HepG2 (cell line): ENCODE measurements at regions not wholly inside any gene's neighbourhood (a gene's known extent, or its start where the extent isn't known, plus 50 kb on each side); places are given as distances from the start of the nearest gene placed in this dataset.

ENCODE experiments used
- ATAC-seq: fragments of 200-7000 bp; cut with Tn5 transposase; 3 replicates; pipeline ENCODE4 v1.9.1; 2020; ENCODE audit warnings: mild to moderate bottlenecking, moderate library complexity
- BruUV-seq: library from RNA; stranded (reverse); fragments of 400-500 nt; replicated peaks from 2 replicates; lab custom pipeline; 2021; lab: Mats Ljungman, UMichigan
- CTCF ChIA-PET: fragments of 300-600 bp; formaldehyde crosslinking; extraction: SDS; loops from one replicate; lab custom pipeline; 2021; ENCODE audit warnings: low total read pairs, inconsistent platforms, low intra/inter-chr PET ratio; lab: Yijun Ruan, JAX
- POLR2A ChIA-PET: fragments of 350-600 bp; sonication (Branson Sonifier 250); formaldehyde crosslinking; loops from one replicate; lab custom pipeline; 2020; ENCODE audit warnings: antibody characterized with exemption, inconsistent platforms; lab: Yijun Ruan, JAX
- DNase-seq: peaks from one replicate; pipeline ENCODE4 v3.0.0-alpha.2; 2015; ENCODE audit warnings: low spot score
- FAIRE-seq: peaks from 3 replicates; lab custom pipeline; 2011; peaks lifted over from hg19 to GRCh38; lab: Jason Lieb, UNC
- H2AFZ ChIP-seq: one replicate; pipeline ENCODE4 v1.6.1; 2011; ENCODE audit warnings: low read length, inconsistent platforms
- H3K27ac ChIP-seq: fragments of 300-600 bp; 3 replicates; pipeline ENCODE4 v1.8.0; 2011; ENCODE audit warnings: mixed run types, mild to moderate bottlenecking, mixed read lengths, low read length, inconsistent platforms; ENCODE audit not compliant: insufficient read depth; ENCODE audit errors: extremely low read length
- H3K27me3 ChIP-seq, 2 experiments: fragments of 200-600 bp in 1 of 2; 2 replicates in 1 of 2; 3 replicates in 1 of 2; pipeline versions ENCODE4 v1.6.0 to v1.8.0; 2011; ENCODE audit warnings: low read length in 2 of 2, mild to moderate bottlenecking in 2 of 2, moderate library complexity in 2 of 2, inconsistent platforms in 1 of 2; ENCODE audit not compliant: insufficient read depth in 2 of 2, control insufficient read depth in 1 of 2
- H3K36me3 ChIP-seq, 2 experiments: fragments of 200-600 bp in 1 of 2; replicated peaks in 1 of 2; 2 replicates in 1 of 2; 3 replicates in 1 of 2; pipeline versions ENCODE4 v1.5.1 to v1.8.0; 2011; ENCODE audit warnings: low read length in 2 of 2, inconsistent platforms in 1 of 2; ENCODE audit not compliant: insufficient read depth in 2 of 2, control insufficient read depth in 1 of 2
- H3K4me1 ChIP-seq: 2 replicates; pipeline ENCODE4 v1.5.1; 2012; ENCODE audit warnings: low read length, inconsistent platforms; ENCODE audit not compliant: insufficient read depth
- H3K4me2 ChIP-seq: 2 replicates; pipeline ENCODE4 v1.6.0; 2011; ENCODE audit warnings: low read depth, low read length, inconsistent platforms
- H3K4me3 ChIP-seq, 3 experiments: fragments of 200-600 bp in 1 of 3; sonication (generic), shearing (Covaris generic) in 1 of 3; replicated peaks in 1 of 3; 2 replicates each; pipeline ENCODE4 v1.5.1; 2011 to 2016; ENCODE audit warnings: low read length in 3 of 3, inconsistent platforms in 2 of 3, low read depth in 2 of 3, mild to moderate bottlenecking in 2 of 3, control low read depth in 1 of 3, mixed read lengths in 1 of 3; ENCODE audit not compliant: insufficient read depth in 1 of 3
- H3K79me2 ChIP-seq: one replicate; pipeline ENCODE4 v1.6.1; 2011; ENCODE audit warnings: low read length, inconsistent platforms; ENCODE audit not compliant: insufficient read depth
- H3K9ac ChIP-seq: 2 replicates; pipeline ENCODE4 v1.6.0; 2011; ENCODE audit warnings: mild to moderate bottlenecking, low read depth, low read length, inconsistent platforms; ENCODE audit not compliant: insufficient read depth
- H3K9me3 ChIP-seq: 2 replicates; pipeline ENCODE4 v1.5.1; 2012; ENCODE audit warnings: mild to moderate bottlenecking, low read length
- H4K20me1 ChIP-seq: 2 replicates; pipeline ENCODE4 v1.6.0; 2011; ENCODE audit warnings: inconsistent platforms, mild to moderate bottlenecking, low read length, moderate library complexity; ENCODE audit not compliant: insufficient read depth
- AFF4 ChIP-seq: sonication (generic); formaldehyde crosslinking; IDR thresholded peaks from 2 replicates; pipeline ENCODE4 v1.4.0; 2020; ENCODE audit warnings: missing genetic modification reagents
- GATA4 ChIP-seq: sonication (generic); IDR thresholded peaks from 2 replicates; pipeline ENCODE4 v1.6.1; 2016; ENCODE audit warnings: antibody characterized with exemption, low read depth, borderline replicate concordance
- HNRNPUL1 ChIP-seq: fragments of 200-400 bp; formaldehyde crosslinking; IDR thresholded peaks from 2 replicates; pipeline ENCODE4 v1.6.1; 2017; ENCODE audit warnings: low read depth, mild to moderate bottlenecking, low read length, moderate library complexity
- IKZF4 ChIP-seq: sonication (generic); formaldehyde crosslinking; IDR thresholded peaks from 2 replicates; pipeline ENCODE4 v1.5.1; 2020; ENCODE audit warnings: borderline replicate concordance, mild to moderate bottlenecking, low read depth, missing genetic modification reagents; ENCODE audit errors: not compliant biosample characterization
- NR2F6 ChIP-seq, 2 experiments: IDR thresholded peaks; 2 replicates each; pipeline ENCODE4 v1.6.1; 2016; ENCODE audit warnings: antibody characterized with exemption in 1 of 2, mild to moderate bottlenecking in 1 of 2
- PLRG1 ChIP-seq: fragments of 450-650 bp; conservative IDR thresholded peaks from 2 replicates; pipeline ENCODE4 v1.6.1; 2016
- POLR2G ChIP-seq: fragments of 200-400 bp; formaldehyde crosslinking; IDR thresholded peaks from 2 replicates; pipeline ENCODE4 v1.6.1; 2018; ENCODE audit warnings: mild to moderate bottlenecking, low read depth, low read length, moderate library complexity
- TGIF2 ChIP-seq: IDR thresholded peaks from 2 replicates; pipeline ENCODE4 v1.6.1; 2016; ENCODE audit warnings: control low read depth, missing compliant biosample characterization
- TP53 ChIP-seq: sonication (generic); formaldehyde crosslinking; conservative IDR thresholded peaks from 2 replicates; pipeline ENCODE4 v1.4.0; 2020; ENCODE audit warnings: missing genetic modification reagents
- ZNF143 ChIP-seq: sonication (generic); formaldehyde crosslinking; IDR thresholded peaks from 2 replicates; pipeline ENCODE4 v1.4.0; 2020; ENCODE audit warnings: missing genetic modification reagents
- ZNF280D ChIP-seq: sonication (generic); formaldehyde crosslinking; IDR thresholded peaks from 2 replicates; pipeline ENCODE4 v1.5.1; 2020; ENCODE audit warnings: mild to moderate bottlenecking, missing genetic modification reagents
- ZNF333 ChIP-seq: sonication (generic); formaldehyde crosslinking; IDR thresholded peaks from 2 replicates; pipeline ENCODE4 v1.4.0; 2020; ENCODE audit warnings: mild to moderate bottlenecking, missing genetic modification reagents, borderline replicate concordance
- ZNF362 ChIP-seq: sonication (generic); formaldehyde crosslinking; IDR thresholded peaks from 2 replicates; pipeline ENCODE4 v1.4.0; 2020; ENCODE audit warnings: missing genetic modification reagents, mild to moderate bottlenecking, borderline replicate concordance
- ZSCAN31 ChIP-seq: sonication (generic); formaldehyde crosslinking; IDR thresholded peaks from 2 replicates; pipeline ENCODE4 v1.5.0; 2020; ENCODE audit warnings: low read depth, mild to moderate bottlenecking, missing genetic modification reagents
- ZUFSP ChIP-seq: sonication (generic); formaldehyde crosslinking; IDR thresholded peaks from 2 replicates; pipeline ENCODE4 v1.9.0; 2021; ENCODE audit warnings: missing genetic modification reagents, mild to moderate bottlenecking, borderline replicate concordance
- WGBS: methylation state at CpG from one replicate; pipeline ENCODE4 v1.1.6; 2017; ENCODE audit warnings: low lambda C conversion rate; 5-methylcytosine and 5-hydroxymethylcytosine counted together
- in situ Hi-C: cut with HindIII; loops from 2 replicates; pipeline ENCODE4 v1.10.0; 2017; ENCODE audit warnings: low pct_unique_long_range_greater_than_20kb; ENCODE audit not compliant: extremely low pct_ligation_motif_present
- intact Hi-C: fragments of 100-400 bp; cut with micrococcal nuclease; formaldehyde crosslinking; loops from one replicate; pipeline ENCODE4 v1.10.0; 2022; ENCODE audit not compliant: unreplicated experiment

- Histone ChIP-seq H2AFZ (no peak overlapping the region), H3K9ac (no peak overlapping the region), H3K4me3 (no peak overlapping the region), H3K79me2 (no peaks in the 10 kb centered on the region), H3K36me3 (no peaks in the 10 kb centered on the region), H3K27me3 (no peaks in the 10 kb centered on the region), H4K20me1 (no peaks in the 10 kb centered on the region), H3K27ac (no peak overlapping the region), H3K4me1 (no peaks in the 10 kb centered on the region), H3K4me2 (no peak overlapping the region), H3K9me3 (peaks cover 8% of the 10 kb centered on the region)
- ChIA-PET CTCF (no interaction called here), POLR2A (no interaction called here)
- FAIRE-seq (no peak), DNase-seq (no peak), ATAC-seq (no peak)
- no TSS peak for BruUV-seq
- intact Hi-C loops (no loop called here), in situ Hi-C loops (no loop called here)
- WGBS: 5% methylated on average over 3 of the region's 3 CpGs
- TF ChIP-seq POLR2G (no peak), ZNF280D (no peak), ZUFSP (CRISPR knock-in tag) (no peak), ZNF333 (CRISPR knock-in tag) (no peak), NR2F6 (IDR thresholded peaks at IDR 0.05) (no peak), NR2F6 (CRISPR knock-in tag; IDR thresholded peaks at IDR 0.05) (no peak), TGIF2 (CRISPR knock-in tag) (no peak), ZSCAN31 (CRISPR knock-in tag) (no peak), ZNF362 (no peak), PLRG1 (no peak), AFF4 (CRISPR knock-in tag) (no peak), TP53 (CRISPR knock-in tag) (no peak), HNRNPUL1 (no peak), IKZF4 (CRISPR knock-in tag) (no peak), GATA4 (no peak), ZNF143 (CRISPR knock-in tag) (no peak)
Observed at GRCh38 chr7:69282946-69283345, 315.3 kb upstream of the AUTS2 start.
